ENCODE measurements at regions not wholly inside any gene's neighbourhood (a gene's known extent, or its start where the extent isn't known, plus 50 kb on each side); places are given as distances from the start of the nearest gene placed in this dataset.

GRCh38 chr10:42940487-42941294 is 136.2 kb upstream of the RET start:
- Histone ChIP-seq H3K79me1 (ENCODE audit: insufficient read depth, low read depth, low read length, poor library complexity, severe bottlenecking) (no peaks in the 10 kb centered on the region), H2BK20ac (ENCODE audit: low read depth, low read length, poor library complexity, severe bottlenecking) (no peak overlapping the region), H4K91ac (ENCODE audit: insufficient read length, low read depth, low read length) (no peak overlapping the region), H2BK15ac (ENCODE audit: low read depth, low read length) (no peak overlapping the region), H3K4me1 (ENCODE audit: insufficient read depth, low read length) (no peaks in the 10 kb centered on the region), H4K5ac (ENCODE audit: insufficient read length, low read depth, low read length) (no peak overlapping the region), H2AK5ac (ENCODE audit: insufficient read length, low read length) (no peak overlapping the region), H3K23me2 (ENCODE audit: insufficient read length, low read depth, low read length, poor library complexity, severe bottlenecking) (no peaks in the 10 kb centered on the region), H3K27ac (ENCODE audit: insufficient read length, low read depth, low read length) (no peak overlapping the region), H3K79me2 (ENCODE audit: insufficient read depth, low read length) (no peaks in the 10 kb centered on the region), H3K23ac (ENCODE audit: insufficient read length, low read depth, low read length) (no peak overlapping the region), H3T11ph (ENCODE audit: low read length) (no peak overlapping the region), H3K9me3 (ENCODE audit: control insufficient read depth, low read depth, low read length) (no peaks in the 10 kb centered on the region), H2BK12ac (ENCODE audit: insufficient read length, low read depth, low read length) (no peak overlapping the region), H2BK5ac (ENCODE audit: insufficient read length, low read length) (no peak overlapping the region), H3K4me2 (ENCODE audit: insufficient read depth, insufficient read length, low read length) (no peak overlapping the region), H3K18ac (ENCODE audit: insufficient read length, low read depth, low read length) (no peak overlapping the region), H4K8ac (replicated peaks; ENCODE audit: insufficient read length, low read depth, low read length) (no peak overlapping the region), H3K14ac (ENCODE audit: insufficient read depth, low read length) (no peak overlapping the region), H2BK120ac (ENCODE audit: low read depth, low read length, poor library complexity, severe bottlenecking) (no peak overlapping the region), H4K20me1 (ENCODE audit: control insufficient read depth, insufficient read depth, insufficient read length) (no peaks in the 10 kb centered on the region), H3K9ac (ENCODE audit: extremely low read depth, insufficient read length, low read length) (no peak overlapping the region), H3K4ac (ENCODE audit: low read depth, low read length) (no peak overlapping the region), H2AFZ (ENCODE audit: low read length) (no peak overlapping the region), H3K27me3 (ENCODE audit: insufficient read depth, low read length) (no peaks in the 10 kb centered on the region), H3K56ac (ENCODE audit: insufficient read length, low read depth, low read length) (no peak overlapping the region)
- Mint-ChIP-seq H3K27ac (peak overlapping the region in 1 of 3 experiments; percentile 87; a peak in 1 of 7 replicates), H3K4me1 (peaks cover 0 to 2% of the 10 kb centered on the region in 2 experiments; a peak in 1 of 4 replicates), H3K27me3 (ENCODE audit: low read depth) (peaks cover 12% of the 10 kb centered on the region), H3K9me3 (no peaks in the 10 kb centered on the region), H3K36me3 (ENCODE audit: insufficient read depth in 1 of 3, low read depth in 3 of 3) (no peaks in the 10 kb centered on the region), H3K4me3 (no peak overlapping the region)
- TF ChIP-seq CTCF (conservative IDR thresholded peaks at IDR 0.05): no peak
- DNase-seq: peak; percentile 24
- no CpG with 5 or more reads among the region's 25 CpGs for WGBS (ENCODE audit: extremely low coverage, insufficient read length, low lambda C conversion rate)

Measured in H9 (cell line).